LNCAP (cell line): ENCODE measurements at regions not wholly inside any gene's neighbourhood (a gene's known extent, or its start where the extent isn't known, plus 50 kb on each side); places are given as distances from the start of the nearest gene placed in this dataset.

Experiments used
- TF ChIP-seq, protein P1 (sequence below): fragments of 450-650 bp; IDR thresholded peaks from 2 replicates; pipeline ENCODE4 v1.5.1; 2017; ENCODE audit warnings: mild to moderate bottlenecking

DNA sequence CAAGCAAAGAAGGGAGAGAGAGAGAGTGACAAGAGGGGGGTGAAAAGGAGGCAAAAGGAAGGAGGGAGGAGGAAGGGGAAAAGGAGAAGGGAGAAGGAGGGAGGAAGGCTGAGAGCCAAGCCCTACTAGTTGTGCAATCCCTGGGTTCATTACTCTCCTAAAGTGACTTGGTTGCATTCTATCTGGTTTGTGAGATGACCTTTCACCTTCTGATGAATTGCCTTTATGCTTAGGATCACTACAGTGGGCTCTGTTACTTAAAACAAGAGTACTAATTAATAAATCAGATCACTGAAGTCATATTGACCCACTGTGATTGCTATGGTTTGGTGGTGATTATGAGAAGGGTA, 144.9 kb downstream of the KIF20B start:
- TF ChIP-seq, protein P1, sequence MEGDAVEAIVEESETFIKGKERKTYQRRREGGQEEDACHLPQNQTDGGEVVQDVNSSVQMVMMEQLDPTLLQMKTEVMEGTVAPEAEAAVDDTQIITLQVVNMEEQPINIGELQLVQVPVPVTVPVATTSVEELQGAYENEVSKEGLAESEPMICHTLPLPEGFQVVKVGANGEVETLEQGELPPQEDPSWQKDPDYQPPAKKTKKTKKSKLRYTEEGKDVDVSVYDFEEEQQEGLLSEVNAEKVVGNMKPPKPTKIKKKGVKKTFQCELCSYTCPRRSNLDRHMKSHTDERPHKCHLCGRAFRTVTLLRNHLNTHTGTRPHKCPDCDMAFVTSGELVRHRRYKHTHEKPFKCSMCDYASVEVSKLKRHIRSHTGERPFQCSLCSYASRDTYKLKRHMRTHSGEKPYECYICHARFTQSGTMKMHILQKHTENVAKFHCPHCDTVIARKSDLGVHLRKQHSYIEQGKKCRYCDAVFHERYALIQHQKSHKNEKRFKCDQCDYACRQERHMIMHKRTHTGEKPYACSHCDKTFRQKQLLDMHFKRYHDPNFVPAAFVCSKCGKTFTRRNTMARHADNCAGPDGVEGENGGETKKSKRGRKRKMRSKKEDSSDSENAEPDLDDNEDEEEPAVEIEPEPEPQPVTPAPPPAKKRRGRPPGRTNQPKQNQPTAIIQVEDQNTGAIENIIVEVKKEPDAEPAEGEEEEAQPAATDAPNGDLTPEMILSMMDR = no peak

DNA sequence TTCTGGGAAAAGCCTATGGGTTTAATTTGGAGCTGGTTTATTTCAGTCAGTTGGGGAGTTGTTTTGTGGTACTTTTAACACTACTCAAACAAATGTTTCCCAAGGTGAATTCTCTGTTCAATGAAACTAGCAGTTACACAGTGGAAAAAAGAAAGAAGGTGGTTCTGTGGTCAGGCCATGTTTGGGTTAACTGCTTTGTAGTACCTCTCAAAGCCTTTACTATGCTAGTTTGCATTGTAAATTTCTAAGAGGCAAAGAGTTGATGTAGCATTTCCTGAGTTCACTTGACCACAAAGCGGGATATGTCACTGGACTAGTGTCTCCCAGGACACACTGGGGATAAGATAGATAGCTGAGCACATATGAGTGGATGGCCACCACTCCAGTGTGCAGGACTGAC, 145.4 kb downstream of the KIF20B start:
- TF ChIP-seq, protein P1 = no peak

DNA sequence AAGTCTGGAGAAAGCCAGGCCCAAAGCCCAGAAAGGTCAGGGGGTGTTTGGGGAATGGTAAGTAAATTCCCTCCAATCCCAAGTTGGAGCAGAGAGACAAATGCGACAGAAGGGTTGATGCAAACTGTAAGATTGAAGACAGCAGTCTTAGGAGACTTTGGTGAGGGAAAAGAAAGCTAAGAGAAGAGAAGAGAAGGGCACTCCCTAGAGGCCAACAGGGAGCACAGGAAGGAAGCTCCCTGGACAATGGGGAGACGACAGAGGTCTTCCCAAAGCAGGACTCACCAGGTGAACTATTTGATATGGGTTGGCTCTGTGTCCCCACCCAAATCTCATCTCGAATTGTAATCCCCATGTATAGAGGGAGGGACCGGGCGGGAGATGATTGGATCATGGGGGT, 151.5 kb downstream of the KIF20B start:
- TF ChIP-seq, protein P1 = no peak

GRCh38 chr10:89853781-89854191, 152.4 kb downstream of the KIF20B start:
- TF ChIP-seq, protein P1 = no peak

DNA sequence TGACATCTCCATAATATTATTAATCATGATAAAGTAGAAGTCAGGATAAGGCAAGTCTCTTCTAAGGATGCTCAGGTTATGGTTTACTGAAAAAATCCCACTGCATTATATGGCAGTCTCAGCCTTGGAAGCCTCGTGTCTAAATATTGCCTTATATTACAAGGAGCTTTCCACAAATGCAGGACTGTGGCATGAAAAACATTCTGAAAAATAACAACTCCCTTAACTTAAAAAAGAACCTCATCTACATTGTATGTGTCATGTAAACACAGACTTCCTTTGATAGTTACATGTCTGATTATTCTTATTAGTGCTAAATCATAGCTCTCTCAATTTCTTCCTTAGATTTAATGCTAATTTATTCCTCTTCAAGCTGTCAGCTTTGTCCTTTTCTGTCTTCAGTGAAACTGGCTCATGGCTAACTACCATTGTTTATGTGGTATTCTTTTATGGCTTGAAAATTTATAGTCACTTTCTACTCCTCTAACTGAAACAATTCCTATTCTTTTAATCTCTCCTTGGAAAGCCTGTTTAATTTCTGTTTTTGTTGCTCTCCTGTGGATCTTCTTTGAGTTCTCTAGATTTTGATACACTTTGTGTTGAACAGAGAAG, 156.1 kb downstream of the KIF20B start:
- TF ChIP-seq, protein P1 = no peak

- TF ChIP-seq, protein P1 = no peak
These were observed 159.8 kb downstream of the KIF20B start for GRCh38 chr10:89861199-89861573.

GRCh38 chr10:89861584-89862301, 160.4 kb downstream of the KIF20B start:
- TF ChIP-seq, protein P1 = no peak
